ENCODE measurements at regions not wholly inside any gene's neighbourhood (a gene's known extent, or its start where the extent isn't known, plus 50 kb on each side); places are given as distances from the start of the nearest gene placed in this dataset.

GRCh38 chr13:34421858-34422475, 520.1 kb upstream of the NBEA start:
- TF ChIP-seq POLR2A (IDR thresholded peaks at IDR 0.05) (no peak), CTCF (IDR thresholded peaks at IDR 0.05) (no peak)

Measured in testis (tissue), 2 donors.